ENCODE measurements at regions not wholly inside any gene's neighbourhood (a gene's known extent, or its start where the extent isn't known, plus 50 kb on each side); places are given as distances from the start of the nearest gene placed in this dataset.

DNA sequence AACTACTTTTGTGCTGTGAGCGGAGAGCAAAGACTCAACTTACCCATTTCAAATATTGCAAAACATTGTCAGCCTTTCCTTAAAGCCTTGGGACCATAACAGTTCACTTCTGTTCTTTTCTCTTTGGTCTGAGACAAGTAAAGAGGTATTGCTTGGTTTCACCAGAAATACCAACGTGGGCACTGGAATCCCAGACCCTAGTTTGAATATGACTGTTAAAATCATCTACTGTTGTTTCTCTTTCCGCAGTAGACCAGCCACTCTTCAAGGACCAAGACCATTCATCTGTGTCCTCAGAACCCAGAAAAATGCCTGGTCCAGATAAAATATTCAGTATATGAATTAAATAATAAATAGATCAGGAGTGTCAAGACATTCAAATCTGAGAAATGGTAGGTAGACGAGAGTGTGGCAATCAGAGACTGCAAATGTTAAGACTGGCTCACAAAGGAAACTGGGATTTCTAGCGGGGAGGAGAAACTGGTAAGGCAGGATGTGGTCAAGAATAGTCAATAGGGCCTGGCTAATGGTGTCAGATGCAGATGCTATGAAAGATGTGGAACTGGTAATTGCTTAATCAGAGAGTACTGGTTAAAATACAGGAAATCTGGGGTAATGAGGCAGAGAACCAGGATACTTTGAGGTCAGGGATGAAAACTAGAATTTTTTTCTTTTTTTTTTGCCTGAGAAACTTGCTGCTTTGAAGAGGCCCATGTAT is 82.1 kb upstream of the IL33 start:
- Histone ChIP-seq H3K36me3 (ENCODE audit: low read depth) (no peaks in the 10 kb centered on the region), H3K27ac (ENCODE audit: poor library complexity, severe bottlenecking) (peak overlapping the region; percentile 78), H3K4me3 (ENCODE audit: severe bottlenecking) (no peak overlapping the region), H3K4me1 (ENCODE audit: insufficient read depth, poor library complexity, severe bottlenecking) (peaks cover 16% of the 10 kb centered on the region), H3K9me3 (ENCODE audit: severe bottlenecking) (no peaks in the 10 kb centered on the region), H3K27me3 (ENCODE audit: insufficient read depth, poor library complexity, severe bottlenecking) (no peaks in the 10 kb centered on the region)
- DNase-seq (ENCODE audit: low spot score) (no peak), ATAC-seq (ENCODE audit: low read depth) (peak; percentile 89)
- TF ChIP-seq, protein P1, sequence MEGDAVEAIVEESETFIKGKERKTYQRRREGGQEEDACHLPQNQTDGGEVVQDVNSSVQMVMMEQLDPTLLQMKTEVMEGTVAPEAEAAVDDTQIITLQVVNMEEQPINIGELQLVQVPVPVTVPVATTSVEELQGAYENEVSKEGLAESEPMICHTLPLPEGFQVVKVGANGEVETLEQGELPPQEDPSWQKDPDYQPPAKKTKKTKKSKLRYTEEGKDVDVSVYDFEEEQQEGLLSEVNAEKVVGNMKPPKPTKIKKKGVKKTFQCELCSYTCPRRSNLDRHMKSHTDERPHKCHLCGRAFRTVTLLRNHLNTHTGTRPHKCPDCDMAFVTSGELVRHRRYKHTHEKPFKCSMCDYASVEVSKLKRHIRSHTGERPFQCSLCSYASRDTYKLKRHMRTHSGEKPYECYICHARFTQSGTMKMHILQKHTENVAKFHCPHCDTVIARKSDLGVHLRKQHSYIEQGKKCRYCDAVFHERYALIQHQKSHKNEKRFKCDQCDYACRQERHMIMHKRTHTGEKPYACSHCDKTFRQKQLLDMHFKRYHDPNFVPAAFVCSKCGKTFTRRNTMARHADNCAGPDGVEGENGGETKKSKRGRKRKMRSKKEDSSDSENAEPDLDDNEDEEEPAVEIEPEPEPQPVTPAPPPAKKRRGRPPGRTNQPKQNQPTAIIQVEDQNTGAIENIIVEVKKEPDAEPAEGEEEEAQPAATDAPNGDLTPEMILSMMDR (IDR thresholded peaks at IDR 0.05; ENCODE audit: poor library complexity, severe bottlenecking) = no peak

DNA sequence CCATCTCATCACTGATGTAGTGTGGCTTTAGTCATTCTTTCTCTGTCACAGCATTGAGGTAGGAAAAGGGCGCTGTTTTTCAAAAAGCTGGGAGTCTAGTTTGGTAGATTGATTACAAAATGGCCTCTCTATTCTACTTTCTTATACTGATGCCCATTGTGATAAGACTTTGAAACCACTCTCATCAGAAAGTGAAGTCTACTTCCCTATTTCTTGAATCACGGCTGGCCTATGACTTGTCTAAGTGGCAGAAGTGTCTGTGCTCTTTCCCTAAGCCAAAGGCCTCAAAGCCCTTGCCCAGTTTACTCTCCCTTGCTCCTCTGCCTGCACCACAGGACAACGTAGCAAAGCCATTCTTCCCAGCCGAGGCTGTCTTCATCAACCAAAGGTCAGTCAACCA is 83.0 kb upstream of the IL33 start:
- DNase-seq (ENCODE audit: low spot score) (no peak), ATAC-seq (ENCODE audit: low read depth) (no peak)
- no peaks in the 10 kb centered on the region for H3K36me3 ChIP-seq (ENCODE audit: low read depth)
- H3K9me3 ChIP-seq (ENCODE audit: severe bottlenecking) = no peaks in the 10 kb centered on the region
- H3K4me1 ChIP-seq (ENCODE audit: insufficient read depth, poor library complexity, severe bottlenecking) = peaks cover 16% of the 10 kb centered on the region
- TF ChIP-seq, protein P1 (IDR thresholded peaks at IDR 0.05; ENCODE audit: poor library complexity, severe bottlenecking) = no peak
- no peaks in the 10 kb centered on the region for H3K27me3 ChIP-seq (ENCODE audit: insufficient read depth, poor library complexity, severe bottlenecking)
- no peak overlapping the region for H3K4me3 ChIP-seq (ENCODE audit: severe bottlenecking)
- no peak overlapping the region for H3K27ac ChIP-seq (ENCODE audit: poor library complexity, severe bottlenecking)

DNA sequence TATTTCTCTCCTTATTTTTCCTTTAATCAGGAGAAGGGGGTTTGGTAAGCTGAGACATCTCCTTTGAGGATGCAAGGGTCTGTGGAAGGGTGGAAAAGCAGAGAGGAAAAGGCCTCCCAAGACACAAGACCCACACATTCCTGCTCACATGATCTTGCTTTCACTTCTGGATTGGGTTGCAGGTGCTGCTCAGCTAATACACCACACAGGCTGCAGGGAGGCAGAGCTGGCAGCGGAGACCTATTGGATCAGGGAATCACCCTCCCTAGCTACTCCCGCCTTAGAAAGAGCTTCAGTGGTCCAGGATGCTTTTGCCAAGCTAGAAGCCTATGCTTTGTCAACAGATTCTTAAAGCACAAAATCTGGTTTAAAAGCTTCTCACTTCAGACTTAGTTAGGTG is 87.6 kb upstream of the IL33 start:
- Histone ChIP-seq H3K4me1 (ENCODE audit: insufficient read depth, poor library complexity, severe bottlenecking) (no peaks in the 10 kb centered on the region), H3K9me3 (ENCODE audit: severe bottlenecking) (no peaks in the 10 kb centered on the region), H3K36me3 (ENCODE audit: low read depth) (no peaks in the 10 kb centered on the region), H3K4me3 (ENCODE audit: severe bottlenecking) (no peak overlapping the region), H3K27me3 (ENCODE audit: insufficient read depth, poor library complexity, severe bottlenecking) (no peaks in the 10 kb centered on the region), H3K27ac (ENCODE audit: poor library complexity, severe bottlenecking) (no peak overlapping the region)
- ATAC-seq (ENCODE audit: low read depth) (no peak), DNase-seq (ENCODE audit: low spot score) (no peak)
- TF ChIP-seq, protein P1 (IDR thresholded peaks at IDR 0.05; ENCODE audit: poor library complexity, severe bottlenecking) = no peak

DNA sequence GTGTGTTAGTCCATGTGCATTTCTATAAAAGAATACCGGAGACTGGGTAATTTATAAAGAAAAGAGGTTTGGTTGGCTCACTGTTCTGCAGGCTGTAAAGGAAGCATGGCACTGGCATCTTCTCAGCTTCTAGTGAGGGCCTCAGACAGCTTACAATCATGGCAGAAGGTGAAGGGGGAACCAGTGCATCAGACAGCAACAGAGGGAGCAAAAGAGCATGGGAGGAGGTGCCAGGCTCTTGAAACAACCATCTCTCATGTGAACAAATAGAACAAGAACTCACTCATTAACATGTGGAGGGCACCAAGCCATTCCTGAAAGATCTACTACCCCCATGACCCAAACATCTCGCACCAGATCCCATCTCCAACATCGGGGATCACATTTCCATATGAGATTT is 89.2 kb upstream of the IL33 start:
- TF ChIP-seq, protein P1 (IDR thresholded peaks at IDR 0.05; ENCODE audit: poor library complexity, severe bottlenecking) = no peak
- DNase-seq (ENCODE audit: low spot score) (no peak), ATAC-seq (ENCODE audit: low read depth) (no peak)
- no peaks in the 10 kb centered on the region for H3K27me3 ChIP-seq (ENCODE audit: insufficient read depth, poor library complexity, severe bottlenecking)
- H3K36me3 ChIP-seq (ENCODE audit: low read depth) = no peaks in the 10 kb centered on the region
- no peak overlapping the region for H3K4me3 ChIP-seq (ENCODE audit: severe bottlenecking)
- no peaks in the 10 kb centered on the region for H3K9me3 ChIP-seq (ENCODE audit: severe bottlenecking)
- H3K27ac ChIP-seq (ENCODE audit: poor library complexity, severe bottlenecking) = no peak overlapping the region
- H3K4me1 ChIP-seq (ENCODE audit: insufficient read depth, poor library complexity, severe bottlenecking) = no peaks in the 10 kb centered on the region

DNA sequence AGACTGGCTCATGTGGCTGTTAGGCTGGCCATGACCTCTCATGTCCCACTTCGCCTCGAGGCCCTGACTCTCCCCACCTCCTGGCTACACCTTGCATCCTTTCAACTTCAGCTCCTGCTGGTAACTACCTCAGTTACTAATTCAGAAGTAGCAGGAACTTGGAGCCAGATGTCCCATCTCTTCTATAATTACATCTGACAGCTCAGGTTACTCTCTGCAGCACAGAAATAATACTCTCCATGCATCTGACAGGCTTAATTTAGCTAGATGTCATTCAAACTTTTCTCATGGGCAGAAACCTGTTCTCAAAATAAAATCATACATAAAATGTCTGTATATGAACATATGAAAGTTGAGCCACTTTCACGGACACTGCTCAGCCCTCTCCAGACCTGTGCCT is 92.2 kb upstream of the IL33 start:
- no peaks in the 10 kb centered on the region for H3K27me3 ChIP-seq (ENCODE audit: insufficient read depth, poor library complexity, severe bottlenecking)
- H3K27ac ChIP-seq (ENCODE audit: poor library complexity, severe bottlenecking) = no peak overlapping the region
- no peak overlapping the region for H3K4me3 ChIP-seq (ENCODE audit: severe bottlenecking)
- no peak for ATAC-seq (ENCODE audit: low read depth)
- no peaks in the 10 kb centered on the region for H3K9me3 ChIP-seq (ENCODE audit: severe bottlenecking)
- no peaks in the 10 kb centered on the region for H3K4me1 ChIP-seq (ENCODE audit: insufficient read depth, poor library complexity, severe bottlenecking)
- TF ChIP-seq, protein P1 (IDR thresholded peaks at IDR 0.05; ENCODE audit: poor library complexity, severe bottlenecking) = no peak
- no peak for DNase-seq (ENCODE audit: low spot score)
- H3K36me3 ChIP-seq (ENCODE audit: low read depth) = no peaks in the 10 kb centered on the region

All from RWPE2 (cell line).